ENCODE measurements at regions not wholly inside any gene's neighbourhood (a gene's known extent, or its start where the extent isn't known, plus 50 kb on each side); places are given as distances from the start of the nearest gene placed in this dataset.

GRCh38 chr1:29789221-29789909 lies 553.0 kb downstream of the PTPRU start:
- TF ChIP-seq POLR2A (IDR thresholded peaks at IDR 0.05) = no peak
- no peak for TF ChIP-seq CTCF (IDR thresholded peaks at IDR 0.05)
